HG03439 (cell line): ENCODE measurements at regions not wholly inside any gene's neighbourhood (a gene's known extent, or its start where the extent isn't known, plus 50 kb on each side); places are given as distances from the start of the nearest gene placed in this dataset.
"Not testable (repeated sequence)": the region's sequence is repeated elsewhere in the genome, so short reads cannot be mapped to it uniquely, and the experiment has no call there.

ENCODE experiments used
- ATAC-seq: cut with Tn5 transposase; IDR thresholded peaks from one replicate; pipeline ENCODE4 v1.9.1; 2021; ENCODE audit warnings: mild to moderate bottlenecking, moderate library complexity; ENCODE audit not compliant: unreplicated experiment

DNA sequence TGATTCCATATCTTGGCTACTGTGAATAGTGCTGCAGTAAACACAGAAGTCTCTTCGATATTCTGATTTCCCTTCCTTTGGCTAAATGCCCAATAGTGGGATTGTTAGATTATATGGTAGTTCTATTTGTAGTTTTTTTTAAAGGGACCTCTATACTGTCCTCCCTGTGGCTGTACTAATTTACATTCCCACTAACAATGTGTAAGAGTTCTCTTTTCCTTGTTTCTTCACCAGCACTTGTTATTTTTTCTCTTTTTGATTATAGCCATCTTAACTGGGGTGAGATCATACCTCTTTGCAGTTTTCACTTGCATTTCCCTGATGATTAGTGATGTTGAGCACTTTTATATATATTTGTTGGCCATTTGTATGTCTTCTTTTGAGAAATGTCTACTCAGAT lies 102.0 kb downstream of the CARTPT start:
- no peak for ATAC-seq

DNA sequence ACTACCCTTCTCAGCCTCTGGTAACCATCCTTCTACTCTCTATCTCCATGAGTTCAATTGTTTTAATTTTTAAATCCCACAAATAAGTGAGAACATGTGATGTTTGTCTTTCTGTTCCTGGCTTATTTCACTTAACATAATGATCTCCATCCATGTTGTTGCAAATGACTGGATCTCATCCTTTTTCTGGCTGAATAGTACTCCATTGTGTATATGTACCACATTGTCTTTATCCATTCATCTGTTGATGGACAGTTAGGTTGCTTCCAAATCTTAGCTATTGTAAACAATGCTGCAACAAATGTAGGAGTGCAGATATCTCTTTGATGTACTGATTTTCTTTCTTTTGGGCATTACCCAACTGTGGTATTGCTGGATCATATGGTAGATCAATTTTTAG lies 103.0 kb downstream of the CARTPT start:
- ATAC-seq = not testable (repeated sequence)

DNA sequence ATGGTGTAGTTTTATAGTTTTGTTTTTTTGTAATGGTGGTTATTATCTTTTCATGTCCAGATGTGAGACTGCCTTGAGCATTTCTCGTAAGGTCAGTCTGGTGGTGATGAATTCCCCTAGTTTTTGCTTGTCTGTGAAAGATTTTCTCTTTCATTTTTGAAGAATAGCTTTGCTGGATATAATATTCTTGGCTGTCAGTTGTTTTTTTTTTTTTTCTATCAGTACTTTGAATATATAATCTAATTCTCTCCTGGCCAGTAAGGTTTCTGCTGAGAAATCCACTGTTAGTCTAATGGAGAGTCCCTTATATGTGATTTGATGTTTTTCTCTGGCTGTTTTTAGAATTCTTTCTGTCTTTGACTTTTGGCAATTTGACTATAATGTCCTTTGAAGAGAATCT lies 106.9 kb downstream of the CARTPT start:
- ATAC-seq = no peak

GRCh38 chr5:71828291-71829040 lies 109.4 kb downstream of the CARTPT start:
- ATAC-seq = no peak

DNA sequence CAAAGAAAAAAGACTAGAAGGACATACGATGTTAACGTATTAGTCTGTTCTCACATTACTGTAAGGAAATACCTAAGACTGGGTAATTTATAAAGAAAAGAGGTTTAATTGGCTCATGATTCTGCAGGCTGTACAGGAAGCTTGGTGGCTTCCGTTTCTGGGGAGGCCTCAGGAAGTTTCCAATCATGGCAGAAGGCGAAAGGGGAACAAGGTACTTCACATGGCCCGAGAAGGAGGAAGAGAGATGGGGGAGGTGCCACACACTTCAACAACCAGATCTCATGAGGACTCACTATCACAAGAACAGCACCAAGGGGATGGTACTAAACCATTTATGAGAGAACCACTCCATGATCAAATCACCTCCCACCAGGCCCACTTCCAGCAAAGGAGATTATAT lies 110.1 kb downstream of the CARTPT start:
- no peak for ATAC-seq

DNA sequence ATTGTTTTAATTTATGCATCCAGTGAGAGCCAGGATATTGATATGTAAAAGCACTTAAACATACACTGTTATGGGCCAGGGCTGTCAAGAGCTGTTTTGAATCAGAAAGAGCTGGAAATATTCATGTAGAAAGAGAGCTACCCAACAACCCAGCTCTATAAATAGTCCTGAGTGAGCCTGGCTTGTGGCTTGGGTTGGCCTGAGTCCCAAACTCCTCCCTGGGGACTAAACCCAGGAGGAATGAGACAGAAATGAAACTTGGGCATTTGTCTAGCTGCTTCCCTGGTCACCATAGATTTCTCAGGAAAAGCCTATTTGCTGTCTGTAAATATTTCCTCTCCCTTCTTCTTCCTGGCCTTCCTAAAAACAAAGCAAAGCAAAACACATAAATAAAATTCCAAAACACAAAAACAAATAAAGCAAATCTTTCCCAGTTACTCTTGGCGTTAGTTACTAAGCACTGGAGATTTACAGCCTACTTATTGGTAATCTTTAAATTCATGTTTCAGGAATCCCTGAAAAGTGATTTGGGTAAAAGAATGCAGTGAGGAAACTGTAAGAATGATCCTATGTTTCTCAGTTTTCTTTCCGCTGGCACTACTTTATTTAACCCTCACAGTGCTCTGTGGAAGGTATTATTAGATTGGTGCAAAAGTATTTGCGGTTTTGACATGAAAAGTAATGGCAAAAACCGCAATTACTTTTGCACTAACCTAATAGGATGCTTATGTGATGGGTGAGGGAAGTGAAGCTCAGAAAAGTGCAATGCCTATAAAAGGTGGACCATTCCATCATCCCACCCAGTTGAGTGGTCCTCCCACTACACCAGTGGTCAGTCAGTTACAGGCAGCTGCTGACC lies 111.8 kb downstream of the CARTPT start:
- ATAC-seq = no peak

- no peak for ATAC-seq
These were observed 114.0 kb downstream of the CARTPT start for GRCh38 chr5:71832812-71833715.

- no peak for ATAC-seq
These were observed 115.5 kb downstream of the CARTPT start for GRCh38 chr5:71834601-71835000.

DNA sequence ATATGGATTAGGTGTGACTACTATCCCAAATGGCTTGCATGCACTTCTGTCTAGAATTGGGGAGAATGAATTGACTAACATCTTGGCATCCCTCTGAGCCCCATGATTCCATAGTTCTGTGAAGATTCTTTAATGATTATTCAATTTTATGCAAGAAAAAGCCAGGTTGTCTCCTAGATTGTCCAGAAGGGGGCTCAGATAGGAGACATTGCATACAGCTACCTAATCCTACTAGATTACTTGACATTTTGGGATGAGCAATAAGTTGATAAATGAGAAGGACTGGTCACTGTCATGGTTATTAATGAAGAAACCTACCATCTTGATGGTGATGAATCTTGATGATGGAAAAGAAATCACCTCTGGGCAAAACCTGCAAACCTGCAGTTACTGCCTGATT lies 117.0 kb downstream of the CARTPT start:
- ATAC-seq = no peak

DNA sequence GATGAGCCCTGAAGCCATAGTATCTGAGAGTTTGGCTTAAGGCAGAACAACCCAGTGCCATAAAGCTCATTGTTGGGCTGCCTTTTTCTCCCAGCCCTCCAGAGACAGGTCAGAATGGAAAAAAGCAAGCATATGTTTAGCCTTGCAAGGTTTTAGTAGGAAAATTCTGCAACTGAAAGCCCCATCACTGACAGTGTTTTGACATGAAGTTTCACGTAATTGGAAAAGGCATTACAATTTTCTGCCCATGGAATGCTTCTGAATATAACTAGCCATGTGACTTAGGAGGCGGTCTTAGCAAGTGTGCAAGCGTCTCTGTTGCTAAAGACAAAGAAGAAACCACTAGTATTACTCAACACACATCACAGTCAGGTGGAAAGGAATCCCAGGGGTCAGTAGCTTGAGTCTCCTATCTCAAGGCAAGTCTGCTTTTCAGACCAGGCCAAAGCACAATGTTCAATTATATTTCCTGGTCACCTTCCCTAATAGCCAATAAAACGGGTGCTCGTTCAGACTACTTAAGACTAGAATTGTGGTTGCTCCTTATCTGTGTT lies 117.6 kb downstream of the CARTPT start:
- ATAC-seq = no peak

DNA sequence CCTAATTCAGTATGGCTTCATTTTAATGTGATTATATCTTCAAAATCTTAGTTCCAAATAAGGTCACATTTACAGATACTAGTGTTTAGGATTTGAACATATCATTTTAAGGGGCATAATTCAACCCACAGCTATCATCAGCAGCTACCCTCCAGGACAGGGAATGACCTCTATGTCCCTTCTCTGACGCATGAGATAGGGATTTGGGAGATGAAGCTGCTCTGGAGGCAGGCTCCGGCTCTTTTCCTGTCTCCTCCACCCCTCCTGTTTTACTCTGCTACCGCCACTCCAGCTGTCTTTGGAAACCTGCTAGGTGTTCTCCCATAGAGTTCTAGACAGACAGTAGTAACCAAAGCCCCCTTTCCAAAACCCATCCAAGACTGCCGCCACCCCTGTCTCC lies 119.2 kb downstream of the CARTPT start:
- no peak for ATAC-seq

DNA sequence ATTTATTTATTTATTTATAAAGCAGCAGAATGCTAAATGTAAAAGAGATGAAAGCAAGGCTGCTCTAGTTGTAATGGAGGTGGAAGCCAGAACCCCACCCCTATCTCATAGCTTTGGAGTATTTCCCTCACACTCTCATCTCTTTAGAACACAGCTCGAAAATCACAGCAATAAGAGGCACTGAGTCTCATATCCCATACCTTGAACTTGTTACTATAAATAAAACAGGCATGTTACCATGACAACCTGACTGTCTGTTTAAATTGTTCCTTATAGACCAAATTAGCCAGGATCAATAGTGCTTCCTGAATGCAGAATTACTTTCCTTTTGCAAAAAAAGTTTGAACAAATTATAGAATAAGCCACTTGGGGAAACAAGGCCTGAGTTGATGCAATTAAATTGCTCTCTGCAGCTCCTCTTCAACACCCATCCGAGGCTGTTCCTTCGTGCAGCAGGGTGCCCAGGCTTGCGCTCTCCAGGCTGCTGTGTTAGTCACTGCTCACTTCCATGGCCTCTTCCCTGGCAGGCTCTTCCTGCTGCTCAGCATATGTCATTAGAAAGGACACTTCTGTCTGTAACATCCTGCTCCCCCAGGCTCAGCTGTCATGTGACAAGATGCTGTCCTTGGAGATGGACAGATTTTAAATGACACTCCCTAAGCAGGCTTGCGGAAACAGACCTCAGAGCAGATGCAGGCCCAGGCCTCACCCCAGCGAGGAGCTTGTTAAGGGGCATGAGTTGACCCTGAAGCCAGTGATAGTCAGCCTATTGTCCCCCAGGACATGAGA lies 120.2 kb downstream of the CARTPT start:
- no peak for ATAC-seq

GRCh38 chr5:71841107-71841506 lies 122.0 kb downstream of the CARTPT start:
- ATAC-seq = no peak

DNA sequence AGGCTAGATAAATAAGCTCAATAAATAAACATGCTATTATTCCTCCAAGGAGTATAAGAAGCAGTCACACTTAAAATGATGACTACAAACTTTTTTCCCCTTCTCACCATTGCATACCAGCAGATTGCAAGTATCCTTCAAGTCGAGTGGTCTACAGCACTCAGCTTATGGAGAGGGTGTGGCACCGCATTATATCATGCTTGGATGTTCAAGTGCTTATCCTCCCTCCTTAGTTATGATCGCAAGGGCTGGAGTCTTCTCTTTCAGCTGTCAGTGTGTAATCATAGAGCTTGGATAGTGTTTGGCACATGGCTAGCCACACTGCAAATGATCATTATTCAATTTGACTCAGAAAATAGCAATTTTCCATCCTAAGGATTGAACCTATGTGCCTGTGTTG lies 124.0 kb downstream of the CARTPT start:
- ATAC-seq = no peak

- ATAC-seq = no peak
These were observed 125.8 kb downstream of the CARTPT start for GRCh38 chr5:71844862-71845261.

DNA sequence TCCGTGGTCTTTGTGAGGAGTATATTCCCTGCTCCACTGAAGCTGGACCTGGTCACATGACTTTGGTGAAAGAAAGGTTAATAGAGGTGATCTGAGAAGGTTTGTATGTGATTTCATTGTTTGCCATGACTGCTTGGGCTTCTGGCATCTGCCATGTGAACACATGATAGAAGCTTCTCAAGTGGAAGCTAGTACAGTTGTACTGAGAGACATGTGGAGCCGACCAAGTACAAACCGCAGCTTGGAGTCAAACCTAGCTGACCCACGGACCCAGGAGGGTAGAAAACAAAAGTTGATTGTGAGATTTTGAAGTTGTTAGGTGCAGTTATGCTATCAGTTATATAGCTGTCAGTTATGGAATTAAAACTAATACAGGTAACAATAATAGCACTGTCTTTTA lies 140.4 kb downstream of the CARTPT start:
- ATAC-seq = no peak

GRCh38 chr5:71860048-71860447 lies 141.0 kb downstream of the CARTPT start:
- no peak for ATAC-seq

GRCh38 chr5:71861682-71862081 lies 142.6 kb downstream of the CARTPT start:
- ATAC-seq = no peak

GRCh38 chr5:71862087-71862486 lies 143.0 kb downstream of the CARTPT start:
- ATAC-seq = no peak

- ATAC-seq = no peak
These were observed 143.5 kb downstream of the CARTPT start for GRCh38 chr5:71862507-71863060.
